Left hindlimb (tissue), 1 donor: ENCODE measurements at regions not wholly inside any gene's neighbourhood (a gene's known extent, or its start where the extent isn't known, plus 50 kb on each side); places are given as distances from the start of the nearest gene placed in this dataset.

Experiments
- DNase-seq: peaks from one replicate; pipeline ENCODE4 v3.0.0-alpha.2; 2018

- no peak for DNase-seq
These were observed 141.2 kb downstream of the RBFOX3 start for GRCh38 chr17:79469646-79470045.

GRCh38 chr17:79468183-79468944, 142.5 kb downstream of the RBFOX3 start:
- DNase-seq: no peak

- no peak for DNase-seq
These were observed 144.1 kb downstream of the RBFOX3 start for GRCh38 chr17:79466562-79467350.

DNA sequence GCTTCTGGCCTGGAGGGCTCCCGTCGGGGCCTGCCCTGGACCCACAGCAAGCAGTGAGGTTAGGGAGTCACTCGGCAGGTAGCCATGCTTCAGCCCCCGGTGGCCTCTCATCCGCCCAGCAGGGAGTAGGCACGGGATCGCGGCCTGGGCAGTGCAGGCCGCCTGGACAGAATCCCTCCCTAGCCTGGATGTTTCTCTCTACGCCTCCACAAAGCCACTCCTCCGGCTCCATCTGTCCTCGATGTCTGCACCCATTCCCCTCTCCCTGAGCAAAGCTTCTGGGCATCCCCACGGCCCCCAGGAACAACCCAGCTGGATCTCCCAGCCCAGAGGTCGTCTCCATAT, 145.2 kb downstream of the RBFOX3 start:
- DNase-seq: no peak

GRCh38 chr17:79465011-79465680, 145.7 kb downstream of the RBFOX3 start:
- no peak for DNase-seq

DNA sequence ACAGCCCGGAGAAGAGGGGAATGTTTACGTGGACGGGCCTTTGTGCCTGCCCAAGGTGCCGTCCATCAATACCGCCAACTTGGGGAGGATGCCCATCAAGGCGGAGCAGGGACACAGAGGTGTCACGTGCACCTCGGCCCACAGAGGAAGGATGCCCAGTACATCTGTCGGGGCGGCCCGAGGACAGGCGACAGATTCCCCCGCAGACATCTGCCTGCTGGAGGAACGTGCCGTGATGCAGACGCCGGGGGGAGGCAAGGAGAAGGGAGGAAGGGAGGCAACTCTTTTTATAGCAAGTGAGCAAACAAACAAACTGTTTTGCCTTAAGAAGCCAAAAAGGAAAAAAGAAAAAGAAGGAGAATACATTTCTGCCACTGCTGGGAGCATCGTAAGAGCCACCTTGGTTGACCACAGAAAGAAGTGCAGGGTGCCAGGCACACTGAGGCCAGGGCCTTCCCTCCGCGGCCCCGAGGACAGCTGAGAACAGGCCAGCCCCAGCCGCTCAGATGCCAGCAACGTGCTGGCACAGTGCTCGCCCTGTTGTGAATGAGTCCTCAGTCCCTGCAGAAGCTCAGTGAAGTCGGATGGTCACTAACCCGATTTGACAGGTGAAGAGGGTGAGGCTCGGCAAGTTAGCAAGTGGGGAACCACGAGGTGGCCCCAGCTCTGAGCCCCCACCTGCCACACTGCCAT, 146.4 kb downstream of the RBFOX3 start:
- no peak for DNase-seq

GRCh38 chr17:79463421-79464317, 147.2 kb downstream of the RBFOX3 start:
- DNase-seq: no peak

DNA sequence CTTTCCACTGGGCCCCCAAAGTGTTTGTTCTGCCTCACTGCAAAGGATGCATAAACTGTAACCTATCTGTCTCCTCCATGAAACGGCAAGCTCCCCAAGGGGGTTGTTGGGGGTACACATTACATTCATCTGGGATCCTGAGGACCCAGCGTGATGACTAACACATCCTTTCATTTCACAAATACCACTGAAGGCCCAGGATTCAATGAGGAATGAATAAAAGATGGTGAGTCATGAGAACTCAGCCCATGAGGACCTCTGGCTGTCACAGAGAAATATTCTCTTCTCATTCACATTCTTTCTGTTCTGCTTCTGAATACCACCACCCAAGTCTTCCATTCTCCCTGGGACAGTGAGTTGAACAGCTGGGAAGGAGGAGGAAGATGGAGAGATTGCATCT, 149.8 kb downstream of the RBFOX3 start:
- no peak for DNase-seq

DNA sequence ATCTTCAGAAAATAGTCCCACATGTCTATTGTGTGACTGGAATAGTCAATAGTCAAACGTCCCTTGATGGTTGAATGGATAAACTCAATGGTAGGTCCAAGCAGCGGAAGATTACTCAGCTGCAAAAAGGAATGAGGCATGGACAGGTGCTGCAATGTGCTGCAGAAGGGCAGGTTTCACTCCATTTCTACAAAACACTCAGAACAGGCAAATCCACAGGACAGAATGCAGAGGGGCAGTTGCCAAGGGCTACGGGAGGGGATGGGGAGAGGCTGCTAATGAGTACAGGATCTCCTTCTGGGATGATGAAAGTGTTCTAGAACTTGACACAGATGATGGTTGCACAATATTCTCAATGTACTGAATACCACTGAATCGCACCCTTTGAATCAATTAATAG, 151.0 kb downstream of the RBFOX3 start:
- no peak for DNase-seq

- no peak for DNase-seq
These were observed 151.7 kb downstream of the RBFOX3 start for GRCh38 chr17:79459003-79459655.

GRCh38 chr17:79458356-79458755, 152.5 kb downstream of the RBFOX3 start:
- no peak for DNase-seq

GRCh38 chr17:79457889-79458288, 153.0 kb downstream of the RBFOX3 start:
- no peak for DNase-seq

- no peak for DNase-seq
These were observed 153.5 kb downstream of the RBFOX3 start for GRCh38 chr17:79457376-79457775.

- DNase-seq: no peak
These were observed 155.2 kb downstream of the RBFOX3 start for GRCh38 chr17:79455636-79456035.

- no peak for DNase-seq
These were observed 156.0 kb downstream of the RBFOX3 start for GRCh38 chr17:79454826-79455225.

DNA sequence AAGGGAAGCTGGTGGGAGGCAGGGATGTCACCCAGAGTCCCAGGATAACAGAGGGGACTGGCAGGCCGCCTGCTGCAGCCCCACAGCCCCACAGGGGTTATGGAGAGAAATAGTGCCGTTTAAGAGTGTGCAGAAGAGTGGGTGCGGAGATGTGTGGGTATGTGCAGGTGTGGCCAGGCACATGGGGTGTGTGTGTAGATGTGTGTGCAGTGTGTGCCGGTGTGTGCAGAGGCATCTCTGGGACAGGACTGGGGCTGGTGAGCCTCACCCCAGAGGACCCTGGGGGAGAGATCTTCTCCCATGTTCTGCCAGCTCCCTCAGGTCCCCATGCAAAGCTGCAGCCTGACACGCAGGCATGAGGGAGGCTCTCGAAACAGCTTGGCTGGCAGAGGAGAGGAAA, 157.4 kb downstream of the RBFOX3 start:
- no peak for DNase-seq

DNA sequence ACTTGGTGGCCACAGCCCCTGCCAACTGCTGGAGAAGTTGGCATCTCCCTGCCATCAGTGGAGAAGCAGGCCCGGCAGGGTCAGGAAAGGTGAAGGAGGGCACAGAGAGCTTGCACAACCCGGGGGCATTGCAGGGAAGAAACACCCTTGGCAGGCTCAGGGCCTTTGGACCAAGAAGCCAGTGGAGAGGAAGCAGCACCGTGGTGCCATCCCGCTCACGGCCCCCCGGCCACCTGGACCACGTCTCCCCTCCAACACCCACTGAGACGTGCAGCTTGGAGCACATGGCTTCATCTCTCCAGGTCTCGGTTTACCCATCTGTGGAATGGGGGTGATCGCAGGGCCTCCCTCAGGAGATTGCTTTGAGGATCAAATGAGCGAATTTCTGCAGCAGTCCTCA, 158.1 kb downstream of the RBFOX3 start:
- DNase-seq: no peak

DNA sequence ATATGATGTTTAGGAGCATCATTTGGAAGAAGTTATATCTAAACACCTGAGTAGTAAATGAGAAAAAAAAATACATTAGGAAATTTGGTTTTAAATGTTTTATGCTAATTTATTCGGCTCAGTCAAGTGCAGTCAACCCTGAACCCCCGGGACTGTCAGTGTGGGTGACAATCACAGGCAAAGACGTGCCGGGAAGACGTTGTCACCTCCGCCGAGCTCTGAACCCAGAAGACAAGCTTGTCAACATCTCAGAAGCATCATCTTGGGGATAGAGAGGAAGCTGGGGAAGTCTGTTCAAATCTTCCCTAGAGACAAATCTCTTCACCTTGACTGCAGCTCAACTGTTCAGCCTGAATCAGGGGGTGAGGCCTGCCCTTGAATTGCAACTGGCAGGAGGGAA, 159.7 kb downstream of the RBFOX3 start:
- no peak for DNase-seq

DNA sequence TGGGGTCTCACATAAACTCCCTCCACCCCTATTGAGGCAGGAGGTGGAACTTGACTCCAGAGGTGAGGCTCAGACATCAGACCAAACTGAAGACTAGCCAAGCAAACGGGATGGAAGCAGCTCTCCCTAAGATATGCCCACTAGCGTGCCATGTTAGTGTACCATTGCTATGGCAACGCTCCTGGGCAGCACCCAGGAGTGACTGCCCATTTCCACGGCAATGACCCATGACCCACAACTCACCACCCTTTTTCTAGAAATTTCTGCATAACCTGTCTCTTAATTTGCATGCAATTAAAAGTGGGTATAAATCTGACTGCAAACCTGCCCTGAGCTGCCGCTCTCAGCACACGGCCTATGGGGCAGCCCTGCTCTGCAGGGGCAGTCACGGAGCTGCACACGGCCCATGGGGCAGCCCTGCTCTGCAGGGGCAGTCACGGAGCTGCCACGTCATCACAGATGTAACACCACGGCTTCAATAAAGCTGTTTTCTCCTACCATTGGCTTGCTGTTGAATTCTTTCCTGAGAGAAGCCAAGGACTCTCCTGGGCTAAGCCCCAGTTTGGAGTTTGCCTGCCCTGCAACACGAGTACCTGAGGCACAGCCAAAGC, 164.3 kb downstream of the RBFOX3 start:
- DNase-seq: no peak

DNA sequence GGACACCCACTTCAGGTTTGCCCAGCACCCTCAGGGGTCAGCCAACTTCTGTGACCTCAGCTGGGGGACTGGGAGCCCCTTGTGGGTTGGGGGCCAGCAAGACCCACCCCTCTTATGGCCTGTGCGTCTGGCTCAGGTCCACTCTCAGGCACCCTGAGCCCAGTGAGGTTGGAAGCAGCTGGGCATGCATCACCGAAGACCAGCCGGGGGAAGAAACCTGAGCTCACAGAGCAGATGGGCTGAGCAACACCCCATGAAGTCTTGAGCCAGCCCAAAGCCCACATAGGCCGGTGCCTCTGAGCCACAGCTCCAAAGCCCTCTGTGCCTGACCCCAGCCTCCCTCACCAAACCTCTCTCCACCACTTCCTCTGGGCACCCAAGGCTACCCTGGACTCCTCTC, 166.7 kb downstream of the RBFOX3 start:
- DNase-seq: no peak

DNA sequence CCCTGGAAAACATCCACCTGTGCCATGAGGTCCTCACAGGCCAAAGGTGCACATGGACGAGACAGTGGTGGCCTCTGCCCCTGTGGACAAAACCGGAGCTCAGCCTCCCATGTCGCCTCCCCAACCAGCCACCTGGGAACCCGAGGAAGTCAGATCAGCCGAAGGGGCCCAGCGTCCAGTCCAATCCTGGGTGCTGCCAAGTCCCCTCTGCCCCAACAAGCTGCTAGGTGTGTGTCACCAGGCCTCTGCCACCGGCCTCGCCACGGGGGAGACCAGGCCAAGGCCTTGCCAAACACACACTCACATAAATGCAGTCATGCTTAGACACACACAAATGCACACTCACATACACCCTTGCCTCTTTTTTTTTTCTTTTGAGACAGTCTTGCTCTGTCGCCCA, 167.8 kb downstream of the RBFOX3 start:
- no peak for DNase-seq
